Posterior vena cava (tissue), 2 donors: ENCODE measurements at regions not wholly inside any gene's neighbourhood (a gene's known extent, or its start where the extent isn't known, plus 50 kb on each side); places are given as distances from the start of the nearest gene placed in this dataset.

ENCODE experiments used
- DNase-seq: peaks from one replicate; pipeline ENCODE4 v3.0.0-alpha.2; 2020; ENCODE audit warnings: low spot score
- intact Hi-C, 2 donors: fragments of 100-400 bp; cut with DNase I; formaldehyde crosslinking; loops; one replicate each; pipeline versions ENCODE4 v1.14.1 to v1.14.2; 2022 to 2023
- donor health status: DM: yes; HTN: yes; CAD: no.
- donor health status: DM: yes; HTN: yes; CAD: no.

- intact Hi-C loops: no loop called here
Measured at GRCh38 chr16:79753286-79753685, 152.7 kb upstream of the MAF start.

DNA sequence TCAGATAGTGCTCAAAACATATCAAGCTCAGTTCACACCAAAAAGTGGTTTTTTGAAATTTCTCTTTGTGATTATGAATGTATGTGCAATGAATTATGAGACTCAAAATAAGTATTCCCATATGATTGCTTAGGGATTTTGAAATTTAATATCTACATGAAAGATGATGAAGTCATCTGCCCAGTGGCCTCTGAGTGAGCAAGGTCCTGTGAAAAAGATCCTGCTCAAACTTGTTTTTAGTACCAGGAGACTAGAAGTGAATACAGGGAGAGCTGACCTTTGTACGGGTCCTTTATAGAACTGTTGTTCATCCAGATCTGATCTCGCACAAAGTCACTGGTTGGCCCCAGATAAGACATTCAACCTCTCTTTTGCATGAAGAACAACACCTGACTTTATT lies 151.9 kb upstream of the MAF start:
- intact Hi-C loops: no loop called here
- DNase-seq: no peak

More at GRCh38 chr16:79753286-79753685, 152.7 kb upstream of the MAF start:
- DNase-seq: no peak

- intact Hi-C loops: no loop called here
- no peak for DNase-seq
Measured at GRCh38 chr16:79751471-79752184, 151.1 kb upstream of the MAF start.

DNA sequence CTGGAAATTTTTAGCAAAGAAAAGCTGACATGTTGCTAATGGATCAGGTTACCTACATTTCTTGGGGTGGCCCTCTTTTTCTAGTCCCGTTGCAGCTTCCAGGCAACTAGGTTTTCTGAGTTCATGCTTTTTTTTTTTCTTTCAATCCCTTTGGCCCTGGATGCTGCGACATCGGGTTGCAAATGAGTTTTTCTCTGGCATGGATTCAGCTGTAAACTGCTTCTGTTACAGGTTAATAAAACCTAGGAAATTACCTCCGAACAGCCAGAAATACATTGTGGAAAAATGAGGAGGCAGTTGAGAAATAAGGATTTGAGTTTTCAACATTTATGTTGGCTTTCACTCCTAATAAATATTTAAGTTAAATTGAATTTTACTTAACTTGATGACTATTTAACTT lies 149.8 kb upstream of the MAF start:
- DNase-seq: no peak
- intact Hi-C loops: no loop called here

DNA sequence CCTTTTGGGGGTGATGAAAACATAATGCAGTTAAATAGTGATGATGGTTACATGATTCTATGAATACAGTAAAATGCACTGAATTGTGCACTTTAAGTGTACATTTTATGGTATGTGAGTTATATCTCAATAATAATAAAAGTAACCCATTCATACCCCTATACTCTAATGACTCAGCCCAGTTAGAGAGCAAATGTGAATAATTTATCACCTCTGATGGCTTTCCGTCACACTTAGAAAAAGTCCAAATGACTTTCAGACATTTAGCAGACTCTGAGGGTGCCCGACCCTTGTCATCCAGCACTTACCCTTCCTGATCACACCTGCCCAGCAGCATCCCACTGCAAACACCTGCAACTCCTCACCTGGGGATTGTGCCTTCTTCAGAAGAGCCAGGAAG lies 148.1 kb upstream of the MAF start:
- DNase-seq: no peak
- intact Hi-C loops: no loop called here

DNA sequence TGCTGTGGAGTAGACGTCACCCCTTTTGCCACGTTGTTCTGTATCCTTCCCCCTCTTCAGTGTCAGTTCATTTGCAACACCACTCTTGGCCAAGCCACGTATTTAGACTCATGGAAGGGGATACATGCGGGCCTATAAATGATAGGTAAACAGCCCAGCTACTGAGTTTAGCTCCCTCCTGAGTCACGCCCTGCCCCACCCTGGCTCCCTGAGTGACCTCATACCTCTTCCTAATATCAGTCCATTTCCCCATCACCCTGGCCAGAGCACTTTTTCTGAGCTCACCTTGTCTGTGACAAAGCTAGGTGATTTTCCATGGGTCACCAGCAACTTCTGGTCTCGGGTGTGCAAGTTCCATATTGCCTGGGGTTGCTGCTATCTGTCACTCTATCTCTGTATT lies 147.2 kb upstream of the MAF start:
- intact Hi-C loops: no loop called here
- no peak for DNase-seq

- no peak for DNase-seq
- intact Hi-C loops: no loop called here
Measured at GRCh38 chr16:79740252-79740651, 139.7 kb upstream of the MAF start.

DNA sequence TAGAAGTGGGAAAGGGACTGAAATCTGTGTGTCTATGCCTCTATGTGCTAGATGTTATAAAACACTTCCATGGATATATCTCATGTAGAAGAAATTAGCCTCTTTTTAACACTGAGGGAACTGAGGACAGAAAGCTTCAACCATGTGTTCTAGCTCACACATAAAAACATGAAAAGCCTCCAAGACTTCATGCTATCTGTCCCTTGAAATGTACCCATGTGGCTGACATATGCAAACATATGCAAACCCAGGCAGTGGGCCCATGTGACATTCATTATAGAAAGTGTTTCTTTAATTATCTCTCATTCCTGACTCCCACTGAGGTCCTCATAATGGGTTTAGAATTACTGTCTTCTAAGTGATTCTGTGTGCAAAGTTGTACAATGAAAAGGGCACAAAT lies 134.7 kb upstream of the MAF start:
- intact Hi-C loops: no loop called here
- no peak for DNase-seq

DNA sequence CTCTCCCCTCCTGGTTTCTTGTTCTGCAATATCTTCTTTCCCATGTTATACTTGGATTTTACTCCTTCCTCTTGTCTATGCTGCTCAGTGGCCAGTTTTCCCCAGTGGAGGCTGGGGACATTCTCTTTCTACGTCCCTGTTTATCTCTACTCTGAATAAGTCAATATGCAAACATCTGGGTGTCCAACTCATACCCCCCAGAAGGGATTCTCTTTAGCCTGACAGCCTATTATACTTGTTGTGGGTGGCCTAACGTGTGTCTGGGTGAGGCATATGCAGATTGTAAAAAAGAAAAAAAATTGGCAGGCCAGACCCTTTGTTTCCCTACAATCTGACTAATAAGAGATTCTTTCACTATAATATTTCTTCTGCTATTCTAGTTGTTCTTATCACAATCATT lies 134.2 kb upstream of the MAF start:
- intact Hi-C loops: no loop called here

GRCh38 chr16:79728923-79729240 lies 128.3 kb upstream of the MAF start:
- intact Hi-C loops: no loop called here
- no peak for DNase-seq

More for the DNA sequence above, 134.2 kb upstream of the MAF start:
- no peak for DNase-seq

- DNase-seq: no peak
- intact Hi-C loops: no loop called here
Measured at GRCh38 chr16:79728048-79728922, 127.7 kb upstream of the MAF start.

GRCh38 chr16:79726902-79727301 lies 126.4 kb upstream of the MAF start:
- DNase-seq: no peak
- intact Hi-C loops: no loop called here

DNA sequence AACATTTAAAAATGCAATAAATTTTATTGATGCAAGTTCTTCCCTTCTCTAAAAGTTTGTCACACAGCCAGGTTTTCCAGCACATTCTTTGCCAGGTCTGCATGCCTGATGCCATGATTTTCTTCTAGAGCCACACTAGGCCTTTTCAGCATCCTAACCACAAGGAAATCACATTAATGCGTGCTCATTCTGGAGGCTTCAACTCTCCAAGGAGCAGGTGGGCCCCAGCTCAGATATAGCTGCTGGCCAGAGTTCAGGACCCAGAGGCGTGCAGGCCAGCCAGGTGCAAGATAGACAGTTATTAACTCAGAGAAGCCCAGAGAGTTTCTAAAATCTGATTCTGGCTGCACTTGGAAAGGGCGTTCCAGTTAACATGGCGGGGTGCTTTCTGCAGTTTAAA lies 124.5 kb upstream of the MAF start:
- no peak for DNase-seq
- intact Hi-C loops: no loop called here

GRCh38 chr16:79723583-79724168 lies 123.1 kb upstream of the MAF start:
- intact Hi-C loops: no loop called here
- DNase-seq: no peak

GRCh38 chr16:79721270-79721669 lies 120.7 kb upstream of the MAF start:
- DNase-seq: no peak
- intact Hi-C loops: no loop called here

DNA sequence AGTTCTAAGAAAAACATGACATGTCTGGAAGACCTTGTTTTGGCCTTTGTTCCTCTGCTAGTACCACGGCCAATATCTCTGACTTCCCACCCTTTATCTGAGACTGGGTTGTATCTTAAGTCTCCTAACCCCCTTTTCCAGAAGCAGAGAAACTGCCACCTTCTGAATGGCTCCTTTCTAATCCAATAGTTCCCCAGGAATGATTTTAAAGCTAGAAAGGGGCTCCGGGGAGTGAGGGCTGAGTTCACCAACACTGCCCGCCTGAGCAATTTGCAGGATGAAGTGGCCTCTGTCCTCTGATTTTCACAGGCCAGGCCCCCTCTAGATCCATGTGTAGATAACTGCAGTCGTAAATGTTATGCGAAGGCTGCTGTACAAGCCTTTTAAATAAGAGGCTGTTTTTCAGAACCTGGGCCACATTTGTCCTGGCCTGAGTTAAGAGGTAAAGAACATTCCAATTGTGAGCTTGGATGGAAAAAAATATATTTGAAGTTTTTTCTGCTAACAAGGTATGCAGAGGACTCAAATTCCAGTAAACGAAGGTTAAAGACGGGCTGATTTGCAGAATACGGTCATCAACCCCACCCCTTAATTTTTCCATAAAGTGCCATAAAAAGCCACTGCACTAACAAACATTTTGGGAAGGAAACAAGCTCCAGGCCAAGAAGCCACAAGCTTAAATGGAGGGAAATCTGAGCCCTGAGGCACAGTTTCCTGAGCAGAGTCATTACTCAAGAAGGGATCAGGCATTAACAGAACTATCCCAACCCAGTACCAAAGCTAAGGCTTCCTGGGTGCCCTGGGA lies 117.0 kb upstream of the MAF start:
- DNase-seq: no peak
- intact Hi-C loops: no loop called here

GRCh38 chr16:79716645-79717332 lies 116.3 kb upstream of the MAF start:
- intact Hi-C loops: no loop called here
- DNase-seq: no peak

GRCh38 chr16:79715061-79715460 lies 114.5 kb upstream of the MAF start:
- intact Hi-C loops: no loop called here
- DNase-seq: no peak

DNA sequence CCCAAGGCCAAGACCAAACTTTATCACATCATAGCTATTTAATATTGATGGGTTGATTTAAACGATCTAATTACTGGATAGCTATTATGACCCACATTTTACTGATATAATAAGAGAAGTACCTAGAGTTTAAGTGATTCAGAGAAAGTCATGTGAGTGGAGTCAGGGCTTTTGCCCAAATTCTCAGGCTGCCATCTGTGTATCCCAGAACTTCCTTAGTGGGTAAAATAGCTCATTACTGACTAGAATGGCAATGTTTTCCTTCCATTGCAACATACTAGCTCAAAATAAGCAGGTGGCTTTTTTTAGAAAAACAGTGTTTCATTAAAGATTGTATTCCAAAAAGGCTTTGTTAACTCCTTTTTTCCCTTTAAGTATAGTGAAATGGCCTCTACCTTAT lies 113.9 kb upstream of the MAF start:
- intact Hi-C loops: no loop called here
- no peak for DNase-seq
